GM18505 (cell line): ENCODE measurements at regions not wholly inside any gene's neighbourhood (a gene's known extent, or its start where the extent isn't known, plus 50 kb on each side); places are given as distances from the start of the nearest gene placed in this dataset.

ENCODE experiments used
- ATAC-seq: cut with Tn5 transposase; IDR thresholded peaks from one replicate; pipeline ENCODE4 v1.9.1; 2021; ENCODE audit not compliant: unreplicated experiment
- POLR2A ChIP-seq: IDR thresholded peaks from 4 replicates; pipeline ENCODE4 v1.6.1; 2011; ENCODE audit warnings: borderline replicate concordance; ENCODE audit not compliant: insufficient read depth, insufficient read length; ENCODE audit errors: extremely low read depth

GRCh38 chr2:207244971-207245925, 79.5 kb upstream of the KLF7 start:
- ATAC-seq: no peak
- no peak for TF ChIP-seq POLR2A

GRCh38 chr2:207248702-207249377, 83.1 kb upstream of the KLF7 start:
- TF ChIP-seq POLR2A: no peak
- no peak for ATAC-seq

- no peak for TF ChIP-seq POLR2A
- ATAC-seq: no peak
Observed at GRCh38 chr2:207251022-207251421, 85.3 kb upstream of the KLF7 start.

GRCh38 chr2:207251573-207252192, 85.9 kb upstream of the KLF7 start:
- TF ChIP-seq POLR2A: no peak
- no peak for ATAC-seq

GRCh38 chr2:207252416-207252815, 86.7 kb upstream of the KLF7 start:
- no peak for ATAC-seq
- no peak for TF ChIP-seq POLR2A

GRCh38 chr2:207252979-207253645, 87.4 kb upstream of the KLF7 start:
- ATAC-seq: no peak
- no peak for TF ChIP-seq POLR2A

- ATAC-seq: no peak
- no peak for TF ChIP-seq POLR2A
Observed at GRCh38 chr2:207253666-207254345, 88.1 kb upstream of the KLF7 start.

- no peak for ATAC-seq
- no peak for TF ChIP-seq POLR2A
Observed at GRCh38 chr2:207254591-207255464, 89.1 kb upstream of the KLF7 start.

GRCh38 chr2:207255565-207256470, 90.1 kb upstream of the KLF7 start:
- no peak for ATAC-seq
- no peak for TF ChIP-seq POLR2A

GRCh38 chr2:207256476-207257207, 90.9 kb upstream of the KLF7 start:
- ATAC-seq: no peak
- no peak for TF ChIP-seq POLR2A
